ENCODE measurements at regions not wholly inside any gene's neighbourhood (a gene's known extent, or its start where the extent isn't known, plus 50 kb on each side); places are given as distances from the start of the nearest gene placed in this dataset.

DNA sequence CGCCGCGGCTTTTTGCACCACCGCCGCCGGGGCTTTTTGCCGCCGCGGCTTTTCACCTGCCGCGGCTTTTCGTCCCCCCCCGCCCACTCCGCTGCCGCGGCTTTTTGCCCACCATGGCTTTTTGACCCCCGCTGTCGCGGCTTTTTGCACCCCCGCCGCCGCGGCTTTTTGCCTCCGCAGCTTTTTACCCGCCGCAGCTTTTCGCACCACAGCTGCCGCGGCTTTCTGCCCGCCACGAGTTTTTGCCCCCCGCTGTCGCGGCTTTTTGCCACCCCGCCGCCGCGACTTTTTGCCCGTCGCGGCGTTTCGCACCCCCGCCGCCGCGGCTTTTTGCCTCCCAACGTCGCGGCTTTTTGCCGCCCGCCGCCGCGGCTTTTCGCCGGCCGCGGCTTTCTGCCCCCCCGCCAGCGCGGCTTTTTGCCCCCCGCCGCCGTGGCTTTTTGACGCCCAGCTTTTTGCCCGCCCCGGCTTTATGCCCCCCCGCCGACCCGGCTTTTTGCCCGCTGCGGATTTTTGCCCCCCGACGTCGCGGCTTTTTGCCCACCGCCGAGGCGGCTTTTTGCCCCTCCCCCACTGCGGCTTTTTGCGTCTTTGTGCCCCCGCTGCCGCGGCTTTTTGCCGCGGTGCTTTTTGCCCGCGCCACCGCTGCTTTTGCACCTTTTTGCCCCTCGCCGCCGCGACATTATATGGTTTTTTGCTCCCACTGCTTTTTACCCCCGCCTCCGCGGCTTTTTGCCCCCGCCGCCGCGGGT, 1343.6 kb downstream of the TP53TG3F start:
- TF ChIP-seq, protein P1, sequence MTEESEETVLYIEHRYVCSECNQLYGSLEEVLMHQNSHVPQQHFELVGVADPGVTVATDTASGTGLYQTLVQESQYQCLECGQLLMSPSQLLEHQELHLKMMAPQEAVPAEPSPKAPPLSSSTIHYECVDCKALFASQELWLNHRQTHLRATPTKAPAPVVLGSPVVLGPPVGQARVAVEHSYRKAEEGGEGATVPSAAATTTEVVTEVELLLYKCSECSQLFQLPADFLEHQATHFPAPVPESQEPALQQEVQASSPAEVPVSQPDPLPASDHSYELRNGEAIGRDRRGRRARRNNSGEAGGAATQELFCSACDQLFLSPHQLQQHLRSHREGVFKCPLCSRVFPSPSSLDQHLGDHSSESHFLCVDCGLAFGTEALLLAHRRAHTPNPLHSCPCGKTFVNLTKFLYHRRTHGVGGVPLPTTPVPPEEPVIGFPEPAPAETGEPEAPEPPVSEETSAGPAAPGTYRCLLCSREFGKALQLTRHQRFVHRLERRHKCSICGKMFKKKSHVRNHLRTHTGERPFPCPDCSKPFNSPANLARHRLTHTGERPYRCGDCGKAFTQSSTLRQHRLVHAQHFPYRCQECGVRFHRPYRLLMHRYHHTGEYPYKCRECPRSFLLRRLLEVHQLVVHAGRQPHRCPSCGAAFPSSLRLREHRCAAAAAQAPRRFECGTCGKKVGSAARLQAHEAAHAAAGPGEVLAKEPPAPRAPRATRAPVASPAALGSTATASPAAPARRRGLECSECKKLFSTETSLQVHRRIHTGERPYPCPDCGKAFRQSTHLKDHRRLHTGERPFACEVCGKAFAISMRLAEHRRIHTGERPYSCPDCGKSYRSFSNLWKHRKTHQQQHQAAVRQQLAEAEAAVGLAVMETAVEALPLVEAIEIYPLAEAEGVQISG (CRISPR knock-in tag; IDR thresholded peaks at IDR 0.05), result no peak
- TF ChIP-seq, protein P2, sequence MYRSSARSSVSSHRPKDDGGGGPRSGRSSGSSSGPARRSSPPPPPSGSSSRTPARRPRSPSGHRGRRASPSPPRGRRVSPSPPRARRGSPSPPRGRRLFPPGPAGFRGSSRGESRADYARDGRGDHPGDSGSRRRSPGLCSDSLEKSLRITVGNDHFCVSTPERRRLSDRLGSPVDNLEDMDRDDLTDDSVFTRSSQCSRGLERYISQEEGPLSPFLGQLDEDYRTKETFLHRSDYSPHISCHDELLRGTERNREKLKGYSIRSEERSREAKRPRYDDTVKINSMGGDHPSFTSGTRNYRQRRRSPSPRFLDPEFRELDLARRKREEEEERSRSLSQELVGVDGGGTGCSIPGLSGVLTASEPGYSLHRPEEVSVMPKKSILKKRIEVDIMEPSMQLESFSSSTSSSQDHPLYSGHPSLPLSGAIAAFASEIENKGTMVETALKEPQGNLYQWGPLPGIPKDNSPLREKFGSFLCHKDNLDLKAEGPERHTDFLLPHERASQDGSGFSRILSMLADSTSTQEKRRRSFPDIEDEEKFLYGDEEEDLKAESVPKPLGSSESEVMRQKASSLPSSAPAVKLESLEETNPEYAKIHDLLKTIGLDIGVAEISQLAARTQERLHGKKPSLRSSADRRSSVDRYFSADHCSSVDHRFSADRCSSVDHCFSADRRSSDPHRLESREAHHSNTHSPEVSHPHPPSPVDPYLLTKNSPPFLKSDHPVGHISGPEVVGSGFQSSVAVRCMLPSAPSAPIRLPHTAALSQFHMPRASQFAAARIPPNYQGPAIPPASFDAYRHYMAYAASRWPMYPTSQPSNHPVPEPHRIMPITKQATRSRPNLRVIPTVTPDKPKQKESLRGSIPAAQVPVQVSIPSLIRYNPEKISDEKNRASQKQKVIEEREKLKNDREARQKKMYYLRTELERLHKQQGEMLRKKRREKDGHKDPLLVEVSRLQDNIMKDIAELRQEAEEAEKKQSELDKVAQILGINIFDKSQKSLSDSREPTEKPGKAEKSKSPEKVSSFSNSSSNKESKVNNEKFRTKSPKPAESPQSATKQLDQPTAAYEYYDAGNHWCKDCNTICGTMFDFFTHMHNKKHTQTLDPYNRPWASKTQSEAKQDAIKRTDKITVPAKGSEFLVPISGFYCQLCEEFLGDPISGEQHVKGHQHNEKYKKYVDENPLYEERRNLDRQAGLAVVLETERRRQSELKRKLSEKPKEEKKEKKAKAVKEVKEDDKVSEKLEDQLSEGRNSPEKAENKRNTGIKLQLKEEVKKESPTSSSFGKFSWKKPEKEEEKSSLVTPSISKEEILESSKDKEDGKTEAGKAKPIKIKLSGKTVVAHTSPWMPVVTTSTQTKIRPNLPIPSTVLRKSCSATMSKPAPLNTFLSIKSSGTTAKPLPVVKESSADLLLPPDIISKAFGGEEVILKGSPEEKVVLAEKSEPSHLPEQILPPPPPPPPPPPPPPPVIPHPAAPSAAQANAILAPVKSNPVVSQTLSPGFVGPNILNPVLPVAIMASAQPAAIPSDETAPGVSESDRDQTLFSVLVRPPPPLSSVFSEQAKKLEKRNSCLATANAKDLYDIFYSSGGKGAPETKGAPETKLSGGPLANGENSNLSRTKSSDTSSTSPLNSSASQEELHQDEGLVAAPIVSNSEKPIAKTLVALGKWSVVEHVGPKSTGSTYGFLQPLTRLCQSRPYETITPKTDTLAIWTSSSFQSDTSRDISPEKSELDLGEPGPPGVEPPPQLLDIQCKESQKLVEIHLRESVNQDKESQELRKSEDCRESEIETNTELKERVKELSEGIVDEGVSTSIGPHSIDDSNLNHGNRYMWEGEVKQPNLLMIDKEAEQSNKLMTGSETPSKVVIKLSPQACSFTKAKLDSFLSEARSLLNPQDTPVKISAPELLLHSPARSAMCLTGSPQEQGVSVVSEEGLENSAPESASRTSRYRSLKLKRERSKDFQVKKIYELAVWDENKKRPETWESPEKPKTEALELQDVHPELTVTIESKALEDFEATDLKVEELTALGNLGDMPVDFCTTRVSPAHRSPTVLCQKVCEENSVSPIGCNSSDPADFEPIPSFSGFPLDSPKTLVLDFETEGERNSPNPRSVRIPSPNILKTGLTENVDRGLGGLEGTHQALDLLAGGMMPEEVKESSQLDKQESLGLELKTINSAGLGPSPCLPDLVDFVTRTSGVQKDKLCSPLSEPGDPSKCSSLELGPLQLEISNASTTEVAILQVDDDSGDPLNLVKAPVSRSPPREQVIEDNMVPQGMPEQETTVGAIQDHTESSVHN (CRISPR knock-in tag; IDR thresholded peaks at IDR 0.05), result no peak
- no peak for TF ChIP-seq ZNF350 (CRISPR knock-in tag; IDR thresholded peaks at IDR 0.05; ENCODE audit: borderline replicate concordance, low read depth)
- no peak for TF ChIP-seq GABPA (IDR thresholded peaks at IDR 0.05; ENCODE audit: low read depth, low read length)
- no peak for TF ChIP-seq GABPA (CRISPR knock-in tag; IDR thresholded peaks at IDR 0.05; ENCODE audit: low read depth)
- no peak for TF ChIP-seq RARA (CRISPR knock-in tag; IDR thresholded peaks at IDR 0.05)
- TF ChIP-seq ZFX (CRISPR knock-in tag; IDR thresholded peaks at IDR 0.05; ENCODE audit: low read depth), result no peak
- no peak for TF ChIP-seq FIP1L1 (IDR thresholded peaks at IDR 0.05; ENCODE audit: borderline replicate concordance, insufficient read depth, low read depth, low read length)
- no peak for TF ChIP-seq ARHGAP35 (CRISPR knock-in tag; IDR thresholded peaks at IDR 0.05; ENCODE audit: borderline replicate concordance)
- TF ChIP-seq POLR2A (IDR thresholded peaks at IDR 0.05; ENCODE audit: insufficient read depth in 1 of 2, low read depth in 2 of 2, low read length in 2 of 2), result no peak
- TF ChIP-seq ZNF34 (CRISPR knock-in tag; IDR thresholded peaks at IDR 0.05; ENCODE audit: borderline replicate concordance), result no peak
- TF ChIP-seq SMAD9 (CRISPR knock-in tag; IDR thresholded peaks at IDR 0.05), result no peak
- TF ChIP-seq, protein P3, sequence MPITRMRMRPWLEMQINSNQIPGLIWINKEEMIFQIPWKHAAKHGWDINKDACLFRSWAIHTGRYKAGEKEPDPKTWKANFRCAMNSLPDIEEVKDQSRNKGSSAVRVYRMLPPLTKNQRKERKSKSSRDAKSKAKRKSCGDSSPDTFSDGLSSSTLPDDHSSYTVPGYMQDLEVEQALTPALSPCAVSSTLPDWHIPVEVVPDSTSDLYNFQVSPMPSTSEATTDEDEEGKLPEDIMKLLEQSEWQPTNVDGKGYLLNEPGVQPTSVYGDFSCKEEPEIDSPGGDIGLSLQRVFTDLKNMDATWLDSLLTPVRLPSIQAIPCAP (CRISPR knock-in tag; IDR thresholded peaks at IDR 0.05; ENCODE audit: low read depth), result no peak

Measured in HepG2 (cell line).